ENCODE measurements at regions not wholly inside any gene's neighbourhood (a gene's known extent, or its start where the extent isn't known, plus 50 kb on each side); places are given as distances from the start of the nearest gene placed in this dataset.
"Not testable (repeated sequence)": the region's sequence is repeated elsewhere in the genome, so short reads cannot be mapped to it uniquely, and the experiment has no call there.

- DNase-seq (ENCODE audit: low read depth); H3K4me3 ChIP-seq (ENCODE audit: low read depth, low read length): not testable (repeated sequence)
Measured at GRCh38 chr20:30164389-30164788, 1093.1 kb upstream of the DEFB115 start.

- no peak for TF ChIP-seq CTCF (conservative IDR thresholded peaks at IDR 0.05; ENCODE audit: low read depth, low read length)
Measured at GRCh38 chr20:30167540-30167939, 1089.9 kb upstream of the DEFB115 start.

GRCh38 chr20:30168025-30168799 lies 1089.3 kb upstream of the DEFB115 start:
- H3K4me3 ChIP-seq (ENCODE audit: low read depth, low read length): no peak overlapping the region
- no peak for DNase-seq (ENCODE audit: low read depth)
- no peak for TF ChIP-seq CTCF (conservative IDR thresholded peaks at IDR 0.05; ENCODE audit: low read depth, low read length)

More at GRCh38 chr20:30167540-30167939, 1089.9 kb upstream of the DEFB115 start:
- H3K4me3 ChIP-seq (ENCODE audit: low read depth, low read length): no peak overlapping the region
- no peak for DNase-seq (ENCODE audit: low read depth)

GRCh38 chr20:30168800-30169138 lies 1088.7 kb upstream of the DEFB115 start:
- TF ChIP-seq CTCF (conservative IDR thresholded peaks at IDR 0.05; ENCODE audit: low read depth, low read length): no peak
- DNase-seq (ENCODE audit: low read depth): no peak
- H3K4me3 ChIP-seq (ENCODE audit: low read depth, low read length): no peak overlapping the region

GRCh38 chr20:30175681-30176080 lies 1081.8 kb upstream of the DEFB115 start:
- no peak for DNase-seq (ENCODE audit: low read depth)
- H3K4me3 ChIP-seq (ENCODE audit: low read depth, low read length): no peak overlapping the region
- TF ChIP-seq CTCF (conservative IDR thresholded peaks at IDR 0.05; ENCODE audit: low read depth, low read length): no peak

DNA sequence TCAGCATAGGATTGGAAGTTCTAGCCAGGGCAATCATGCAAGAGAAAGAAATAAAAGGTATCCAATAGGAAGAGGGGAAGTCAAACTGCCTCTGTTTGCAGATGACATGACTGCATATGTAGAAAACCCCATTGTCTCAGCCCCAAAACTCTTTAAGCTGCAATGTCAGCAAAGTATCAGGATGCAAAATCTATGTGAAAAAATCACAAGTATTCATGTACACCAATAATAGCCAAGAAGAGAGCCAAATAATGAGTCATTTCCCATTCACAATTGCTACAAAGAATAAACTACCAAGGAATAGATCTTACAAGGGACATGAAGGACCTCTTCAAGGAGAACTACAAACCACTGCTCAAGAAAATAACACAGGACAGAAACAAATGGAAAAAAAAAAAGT lies 1074.3 kb upstream of the DEFB115 start:
- not testable (repeated sequence) for H3K4me3 ChIP-seq (ENCODE audit: low read depth, low read length); DNase-seq (ENCODE audit: low read depth)

- H3K4me3 ChIP-seq (ENCODE audit: low read depth, low read length); DNase-seq (ENCODE audit: low read depth): not testable (repeated sequence)
Measured at GRCh38 chr20:30191785-30192184, 1065.7 kb upstream of the DEFB115 start.

DNA sequence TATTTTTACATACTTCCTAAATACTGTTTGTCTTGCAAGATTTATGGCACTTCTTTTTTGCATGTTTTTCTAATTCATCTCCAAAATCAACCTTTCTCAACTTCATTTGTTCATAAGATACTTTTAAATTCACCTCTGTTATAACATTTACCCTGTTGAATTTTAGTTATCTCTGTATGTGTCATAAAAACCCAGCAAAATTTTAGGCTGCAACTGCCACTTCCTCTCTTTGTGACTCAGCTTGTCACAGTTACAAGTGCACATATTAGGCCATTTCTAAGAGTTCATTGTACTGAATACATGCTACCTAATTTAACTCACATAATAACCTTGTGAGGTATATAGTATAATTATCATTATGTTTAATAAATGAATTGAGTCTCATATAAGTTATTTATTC lies 1023.0 kb upstream of the DEFB115 start:
- not testable (repeated sequence) for DNase-seq (ENCODE audit: low read depth); H3K4me3 ChIP-seq (ENCODE audit: low read depth, low read length)

DNA sequence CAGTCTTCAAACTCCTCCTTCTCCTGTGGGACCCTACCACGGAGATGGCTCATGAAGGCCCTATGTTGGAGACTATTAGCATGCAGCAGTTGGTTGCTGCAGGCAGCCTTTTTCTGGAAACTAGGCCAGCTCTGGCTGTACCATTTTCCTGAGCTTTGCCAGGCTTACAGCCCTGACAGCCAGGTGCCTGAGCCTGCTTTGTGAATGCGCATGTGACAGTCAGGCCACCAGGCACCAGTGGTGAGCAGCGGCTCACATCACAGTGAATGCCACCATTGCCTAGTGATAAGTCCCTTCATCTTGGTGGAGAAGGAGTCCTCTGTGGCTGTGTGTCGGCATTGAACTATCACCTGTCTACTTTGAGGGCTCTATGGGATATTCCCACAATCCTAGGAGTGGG lies 982.4 kb upstream of the DEFB115 start:
- not testable (repeated sequence) for H3K4me3 ChIP-seq (ENCODE audit: low read depth, low read length); DNase-seq (ENCODE audit: low read depth)

- no peak overlapping the region for H3K4me3 ChIP-seq (ENCODE audit: low read depth, low read length)
- no peak for DNase-seq (ENCODE audit: low read depth)
- TF ChIP-seq CTCF (conservative IDR thresholded peaks at IDR 0.05; ENCODE audit: low read depth, low read length): no peak
Measured at GRCh38 chr20:30281584-30282197, 975.8 kb upstream of the DEFB115 start.

GRCh38 chr20:30283476-30284280 lies 973.8 kb upstream of the DEFB115 start:
- H3K4me3 ChIP-seq (ENCODE audit: low read depth, low read length): peak overlapping the region; percentile 68

More at GRCh38 chr20:30283476-30284280, 973.8 kb upstream of the DEFB115 start:
- DNase-seq (ENCODE audit: low read depth): not testable (repeated sequence)
